ENCODE measurements at regions not wholly inside any gene's neighbourhood (a gene's known extent, or its start where the extent isn't known, plus 50 kb on each side); places are given as distances from the start of the nearest gene placed in this dataset.

- no peak for TF ChIP-seq POLR2A (IDR thresholded peaks at IDR 0.05)
- TF ChIP-seq CTCF (IDR thresholded peaks at IDR 0.05): no peak
Observed at GRCh38 chr5:61651195-61651594, 319.1 kb downstream of the ZSWIM6 start.
